ENCODE measurements at regions not wholly inside any gene's neighbourhood (a gene's known extent, or its start where the extent isn't known, plus 50 kb on each side); places are given as distances from the start of the nearest gene placed in this dataset.

GRCh38 chr6:168834801-168835200 is 393.8 kb downstream of the SMOC2 start:
- TF ChIP-seq POLR2A (IDR thresholded peaks at IDR 0.05; ENCODE audit: low read length) (no peak), EP300 (IDR thresholded peaks at IDR 0.05) (no peak), PBX3 (IDR thresholded peaks at IDR 0.05) (no peak), NFE2L2 (conservative IDR thresholded peaks at IDR 0.05; ENCODE audit: low read length) (no peak), E2F6 (IDR thresholded peaks at IDR 0.05; ENCODE audit: borderline replicate concordance, low read depth) (no peak), JUN (IDR thresholded peaks at IDR 0.05) (no peak), ZNF302 (CRISPR knock-in tag; IDR thresholded peaks at IDR 0.05) (no peak), HES2 (IDR thresholded peaks at IDR 0.05) (no peak), MAX (IDR thresholded peaks at IDR 0.05) (no peak), RARB (CRISPR knock-in tag; IDR thresholded peaks at IDR 0.05) (no peak), MAZ (IDR thresholded peaks at IDR 0.05; ENCODE audit: borderline replicate concordance, low read depth, low read length) (no peak)
- TF ChIP-seq, protein P1, sequence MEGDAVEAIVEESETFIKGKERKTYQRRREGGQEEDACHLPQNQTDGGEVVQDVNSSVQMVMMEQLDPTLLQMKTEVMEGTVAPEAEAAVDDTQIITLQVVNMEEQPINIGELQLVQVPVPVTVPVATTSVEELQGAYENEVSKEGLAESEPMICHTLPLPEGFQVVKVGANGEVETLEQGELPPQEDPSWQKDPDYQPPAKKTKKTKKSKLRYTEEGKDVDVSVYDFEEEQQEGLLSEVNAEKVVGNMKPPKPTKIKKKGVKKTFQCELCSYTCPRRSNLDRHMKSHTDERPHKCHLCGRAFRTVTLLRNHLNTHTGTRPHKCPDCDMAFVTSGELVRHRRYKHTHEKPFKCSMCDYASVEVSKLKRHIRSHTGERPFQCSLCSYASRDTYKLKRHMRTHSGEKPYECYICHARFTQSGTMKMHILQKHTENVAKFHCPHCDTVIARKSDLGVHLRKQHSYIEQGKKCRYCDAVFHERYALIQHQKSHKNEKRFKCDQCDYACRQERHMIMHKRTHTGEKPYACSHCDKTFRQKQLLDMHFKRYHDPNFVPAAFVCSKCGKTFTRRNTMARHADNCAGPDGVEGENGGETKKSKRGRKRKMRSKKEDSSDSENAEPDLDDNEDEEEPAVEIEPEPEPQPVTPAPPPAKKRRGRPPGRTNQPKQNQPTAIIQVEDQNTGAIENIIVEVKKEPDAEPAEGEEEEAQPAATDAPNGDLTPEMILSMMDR (IDR thresholded peaks at IDR 0.05), result no peak

Measured in A549 (cell line).